ENCODE measurements at regions not wholly inside any gene's neighbourhood (a gene's known extent, or its start where the extent isn't known, plus 50 kb on each side); places are given as distances from the start of the nearest gene placed in this dataset.
"Not testable (repeated sequence)": the region's sequence is repeated elsewhere in the genome, so short reads cannot be mapped to it uniquely, and the experiment has no call there.

DNA sequence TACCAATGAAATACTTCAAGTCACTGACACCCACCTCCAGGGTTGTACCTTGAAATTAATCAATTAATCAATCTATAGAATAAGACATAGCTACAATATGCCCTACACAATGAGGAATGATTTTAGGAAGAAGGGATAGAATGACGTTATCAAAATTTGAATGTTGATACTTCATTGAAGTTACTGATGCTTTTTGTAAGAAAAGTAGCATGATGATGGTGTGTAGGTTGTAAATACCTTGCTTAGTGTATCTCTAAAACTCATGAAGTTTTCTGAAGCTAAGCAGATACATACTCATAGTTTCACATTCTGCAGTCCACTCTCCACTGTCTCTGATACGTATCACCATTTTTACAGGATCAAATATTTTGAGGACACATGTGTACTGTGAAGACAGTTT is 670.4 kb upstream of the GOT2 start:
- DNase-seq (ENCODE audit: low spot score): no peak

DNA sequence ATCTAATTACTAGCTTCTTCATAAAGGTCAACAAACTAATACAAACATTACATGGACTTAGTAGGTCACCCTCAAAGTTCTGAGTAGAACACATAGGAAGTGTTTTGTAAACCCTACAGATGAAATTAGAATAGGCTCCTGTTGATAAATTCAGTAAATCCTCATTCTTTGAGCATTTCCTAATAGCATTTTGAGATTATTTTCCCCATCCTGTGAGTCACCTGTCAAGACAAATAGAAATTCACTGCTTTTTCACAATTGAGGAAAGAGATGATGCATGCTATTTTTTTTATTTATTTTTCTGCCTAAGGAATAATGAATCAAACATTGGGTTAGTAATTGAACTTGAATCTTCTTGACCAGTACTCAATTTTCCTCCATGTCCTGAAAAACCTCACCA is 666.7 kb upstream of the GOT2 start:
- DNase-seq (ENCODE audit: low spot score): no peak

DNA sequence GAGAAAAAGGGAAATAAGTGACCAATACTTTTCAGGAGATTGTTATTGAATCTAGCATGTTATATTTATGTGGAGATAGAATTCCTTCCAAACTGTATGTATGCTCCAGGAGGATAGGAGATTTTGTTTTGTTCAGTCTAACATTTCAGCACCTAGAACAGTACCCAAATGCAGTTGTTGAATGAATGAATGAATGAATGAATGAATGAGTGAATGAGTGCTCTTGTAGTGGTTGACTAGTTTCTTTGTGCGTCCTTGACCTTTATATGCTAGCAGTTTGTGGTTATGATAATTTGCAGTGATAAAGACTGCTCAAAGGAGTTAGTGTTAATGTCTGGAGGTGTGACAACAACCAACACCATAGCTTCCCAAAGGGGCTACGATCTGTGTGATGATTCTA is 663.5 kb upstream of the GOT2 start:
- DNase-seq (ENCODE audit: low spot score): no peak

DNA sequence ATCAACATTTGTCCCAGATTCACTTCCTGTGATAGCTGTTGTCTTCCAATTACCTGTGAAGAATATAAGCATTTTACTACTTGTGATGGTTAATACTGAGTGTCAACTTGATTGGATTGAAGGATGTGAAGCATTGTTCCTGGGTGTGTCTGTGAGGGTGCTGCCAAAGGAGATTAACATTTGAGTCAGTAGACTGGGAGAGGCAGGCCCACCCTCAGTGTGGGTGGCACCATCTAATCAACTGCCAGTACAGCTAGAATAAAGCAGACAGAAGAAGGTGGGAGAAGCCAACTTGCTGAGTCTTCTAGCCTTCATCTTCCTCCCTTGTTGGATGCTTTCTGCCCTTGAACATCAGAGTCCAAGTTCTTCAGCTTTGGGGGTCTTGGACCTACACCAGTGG is 660.4 kb upstream of the GOT2 start:
- no peak for DNase-seq (ENCODE audit: low spot score)

DNA sequence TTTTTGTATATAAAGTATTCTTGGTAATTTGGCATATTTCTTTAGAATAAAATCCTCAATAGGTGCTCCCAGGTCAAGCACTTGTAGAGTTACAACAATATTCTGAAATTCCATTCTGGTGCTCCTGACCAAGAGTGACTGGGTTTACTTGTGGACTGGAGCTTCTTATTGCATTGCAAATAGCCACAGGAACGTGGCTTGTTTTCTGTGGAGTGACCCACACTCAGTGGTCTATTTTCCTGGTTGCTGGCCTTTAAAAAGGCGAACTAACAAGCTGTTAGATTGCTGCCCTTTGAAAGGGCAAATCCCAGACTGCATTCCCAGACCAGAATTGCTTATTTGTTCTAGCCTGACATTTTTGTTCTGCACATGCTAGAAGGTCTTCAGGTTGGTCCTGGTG is 658.8 kb upstream of the GOT2 start:
- no peak for DNase-seq (ENCODE audit: low spot score)

DNA sequence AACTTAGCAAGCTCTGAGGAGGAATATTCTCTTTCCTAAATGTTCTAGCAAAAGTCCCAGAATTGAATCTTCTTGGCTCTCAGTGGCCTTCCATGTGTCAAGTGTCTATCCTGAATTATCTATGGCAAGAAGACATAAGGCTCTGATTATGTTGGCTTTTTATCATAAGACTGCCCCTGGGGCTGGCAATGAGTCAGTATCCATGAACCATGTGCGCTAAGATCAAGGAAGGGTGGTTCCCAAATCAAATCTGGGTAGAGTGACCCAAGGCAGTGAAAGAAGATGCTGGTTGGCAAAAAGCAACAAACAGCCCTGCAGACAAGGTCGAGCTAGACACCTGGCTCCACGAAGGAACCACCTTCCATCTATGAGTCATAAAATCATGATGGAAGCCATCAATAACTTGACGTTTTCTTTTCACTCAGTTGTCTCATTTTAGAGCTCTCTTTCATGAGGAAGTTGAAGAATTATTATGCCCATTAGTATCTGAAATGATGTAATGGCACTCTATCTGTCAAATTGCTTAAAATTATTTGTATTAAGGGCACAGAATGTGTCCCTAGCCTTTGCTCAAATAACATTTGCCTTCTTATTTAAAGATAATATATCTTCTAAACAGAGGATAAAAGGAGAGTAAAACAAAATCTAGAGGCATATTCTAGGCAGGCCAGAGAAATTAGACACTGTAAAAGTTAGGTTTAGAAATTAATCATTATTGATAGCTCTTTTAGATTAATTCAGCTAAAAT is 657.7 kb upstream of the GOT2 start:
- no peak for DNase-seq (ENCODE audit: low spot score)

DNA sequence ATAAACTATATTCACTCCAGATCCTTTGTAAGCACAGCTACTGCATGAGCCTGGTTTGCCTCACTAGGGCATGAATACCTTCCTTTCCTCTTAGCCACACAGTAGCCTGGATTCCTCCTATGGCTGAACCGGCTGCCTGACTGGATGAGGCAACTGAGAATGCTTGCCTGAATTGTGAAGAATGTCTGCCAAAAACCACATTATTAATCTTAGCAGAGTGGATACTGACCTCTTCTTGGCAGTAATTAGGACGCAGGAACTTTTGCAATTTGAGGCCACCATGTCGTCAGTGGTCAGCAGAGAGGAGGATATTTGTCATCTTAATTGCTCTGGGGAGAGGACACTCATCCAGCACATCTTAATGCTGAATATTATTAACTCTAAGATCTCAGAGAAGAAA is 651.8 kb upstream of the GOT2 start:
- peak; percentile 29 for DNase-seq (ENCODE audit: low spot score)

DNA sequence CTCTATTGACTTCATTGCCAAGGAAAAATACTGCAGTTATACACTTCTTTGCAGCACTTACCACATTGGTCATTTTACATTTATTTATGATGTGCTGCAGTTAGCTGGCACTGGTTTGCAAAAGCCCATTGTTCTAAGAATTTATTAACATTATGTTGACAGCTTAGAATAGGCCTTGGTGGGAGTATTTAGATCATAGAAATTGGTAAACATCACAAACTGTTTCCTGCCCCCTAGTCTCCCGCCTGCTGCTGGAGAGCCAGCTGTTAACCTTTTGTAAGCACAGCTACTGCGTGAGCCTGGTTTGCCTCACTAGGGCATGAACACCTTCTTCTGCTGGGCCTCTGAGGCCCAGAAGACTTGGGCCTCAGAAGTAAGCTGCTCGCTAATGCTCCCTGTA is 651.4 kb upstream of the GOT2 start:
- DNase-seq (ENCODE audit: low spot score): no peak

DNA sequence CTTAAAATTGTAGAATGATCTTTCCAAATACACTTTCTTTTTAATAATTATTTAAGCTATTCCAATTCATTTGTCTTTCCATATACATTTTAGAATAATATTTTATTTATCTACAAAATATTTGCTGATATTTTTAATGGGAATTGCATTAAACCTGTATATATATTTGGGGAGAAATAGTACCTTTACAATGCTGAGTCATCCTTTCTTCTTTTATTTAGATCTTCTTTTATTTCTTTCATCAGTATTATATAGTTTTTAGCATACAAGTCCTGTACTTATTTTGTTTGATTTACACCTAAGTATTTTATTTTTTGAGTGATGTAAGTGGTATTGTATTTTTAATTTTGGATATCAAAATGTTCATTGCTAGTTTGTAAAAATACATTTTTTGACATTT is 639.5 kb upstream of the GOT2 start:
- no peak for DNase-seq (ENCODE audit: low spot score)

DNA sequence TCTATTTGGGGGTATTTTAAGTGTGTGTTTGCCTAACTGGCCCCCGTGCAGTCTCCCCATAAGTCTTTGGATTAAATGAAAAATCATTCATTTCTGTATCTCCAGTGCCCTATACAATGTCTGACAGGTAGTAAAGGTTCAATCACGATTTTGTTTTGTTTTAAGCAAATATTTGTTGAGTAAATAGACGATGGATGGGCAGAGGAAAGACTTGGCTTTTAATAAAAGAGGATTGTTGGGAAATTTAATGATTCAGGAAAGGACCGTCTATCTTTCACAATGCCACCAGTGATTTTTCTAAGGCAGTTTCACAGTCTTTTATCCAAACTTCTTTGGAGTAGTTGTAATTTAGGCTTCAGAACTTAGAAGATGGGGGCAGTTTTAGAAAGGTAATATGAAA is 636.6 kb upstream of the GOT2 start:
- DNase-seq (ENCODE audit: low spot score): no peak

DNA sequence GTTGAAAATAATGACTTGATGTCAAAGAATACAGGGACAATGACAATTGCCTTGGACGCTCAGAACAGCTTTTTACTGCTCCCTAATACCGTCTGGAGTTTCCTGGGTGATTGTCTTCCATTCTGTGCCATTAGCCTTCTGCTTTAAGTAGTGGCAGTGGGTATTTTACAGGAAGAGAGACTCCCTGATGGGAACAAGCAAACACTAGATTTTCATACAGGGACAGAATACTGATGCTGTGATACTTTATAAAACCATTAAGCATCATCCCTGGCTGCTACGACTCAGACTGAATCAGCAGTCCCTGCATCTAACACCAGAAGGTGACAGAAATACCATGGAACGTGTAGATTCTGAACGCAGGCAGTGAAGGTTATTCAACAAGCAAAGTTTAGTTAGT is 635.4 kb upstream of the GOT2 start:
- DNase-seq (ENCODE audit: low spot score): no peak

DNA sequence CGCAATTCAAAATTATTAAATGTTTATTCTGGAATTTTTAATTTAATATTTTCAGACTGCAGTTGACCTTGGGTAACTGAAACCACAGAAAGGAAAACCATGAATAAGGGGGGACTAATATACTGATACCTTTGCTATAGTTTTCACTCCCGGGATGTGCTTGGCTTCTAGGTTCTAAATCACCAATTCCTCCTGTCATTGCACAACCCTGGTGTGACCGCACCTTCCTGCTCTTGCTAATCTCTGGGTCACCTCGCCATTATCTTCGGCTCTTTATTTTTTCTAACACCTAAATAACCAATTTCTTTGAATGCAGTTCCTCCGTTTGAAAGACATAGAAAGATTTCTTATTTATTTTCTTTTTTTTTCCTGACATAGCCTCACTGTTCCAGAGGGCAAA is 634.5 kb upstream of the GOT2 start:
- no peak for DNase-seq (ENCODE audit: low spot score)

DNA sequence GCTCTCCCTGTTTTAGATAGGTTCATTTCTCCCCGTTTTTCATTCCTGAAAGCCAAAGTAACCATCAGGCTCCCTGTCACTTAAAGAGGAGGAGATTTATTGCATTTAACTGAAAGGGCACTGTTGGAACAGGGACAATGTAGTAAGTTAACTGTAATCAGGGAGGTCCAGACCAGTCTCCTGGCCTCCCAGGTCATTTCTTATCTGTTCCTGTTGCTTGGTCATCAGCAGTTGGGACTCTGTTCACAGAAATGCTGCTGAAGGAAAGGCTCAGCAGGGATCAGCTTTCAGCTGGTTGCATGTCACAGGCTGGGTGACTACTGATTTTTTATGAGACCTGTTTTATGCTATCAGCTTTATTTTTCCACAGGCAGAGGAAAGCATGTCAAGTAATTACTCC is 622.6 kb upstream of the GOT2 start:
- DNase-seq (ENCODE audit: low spot score): no peak

DNA sequence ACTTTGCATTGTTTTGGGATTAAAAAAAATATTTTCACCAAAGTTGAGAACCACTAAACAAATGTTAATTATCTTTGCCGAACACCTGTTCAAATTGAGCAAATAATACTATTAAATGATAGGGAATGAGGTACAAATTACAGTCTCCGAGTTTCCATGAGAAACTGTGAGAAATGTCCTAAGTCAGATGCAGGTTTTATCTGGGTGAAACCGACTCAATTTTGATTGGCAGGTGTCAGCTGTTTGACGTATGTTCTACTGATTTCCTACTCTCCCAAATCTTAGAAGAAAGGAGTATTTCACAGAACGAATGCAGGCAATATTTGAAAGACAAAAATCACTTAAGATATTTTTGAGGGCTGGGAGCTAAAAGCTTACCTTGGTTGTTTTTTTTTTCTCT is 622.0 kb upstream of the GOT2 start:
- no peak for DNase-seq (ENCODE audit: low spot score)

DNA sequence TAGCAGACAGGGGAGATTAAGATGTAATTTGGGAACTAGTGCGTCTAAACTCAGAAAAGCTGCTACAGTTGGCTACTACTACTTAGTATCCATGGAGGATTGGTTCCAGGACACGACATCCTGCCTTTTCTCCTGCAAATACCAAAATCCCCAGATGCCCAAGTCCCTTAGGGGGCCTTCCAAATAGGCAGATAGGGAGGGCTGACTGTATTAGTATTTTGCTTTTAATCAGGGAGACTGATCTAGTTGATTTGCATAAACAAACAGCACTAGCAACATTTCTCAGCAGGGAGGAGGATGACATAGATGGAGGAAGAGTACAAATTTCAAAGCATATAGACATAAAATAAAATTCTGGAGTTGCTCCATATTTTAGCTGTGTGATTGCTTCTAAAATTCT is 621.6 kb upstream of the GOT2 start:
- no peak for DNase-seq (ENCODE audit: low spot score)

DNA sequence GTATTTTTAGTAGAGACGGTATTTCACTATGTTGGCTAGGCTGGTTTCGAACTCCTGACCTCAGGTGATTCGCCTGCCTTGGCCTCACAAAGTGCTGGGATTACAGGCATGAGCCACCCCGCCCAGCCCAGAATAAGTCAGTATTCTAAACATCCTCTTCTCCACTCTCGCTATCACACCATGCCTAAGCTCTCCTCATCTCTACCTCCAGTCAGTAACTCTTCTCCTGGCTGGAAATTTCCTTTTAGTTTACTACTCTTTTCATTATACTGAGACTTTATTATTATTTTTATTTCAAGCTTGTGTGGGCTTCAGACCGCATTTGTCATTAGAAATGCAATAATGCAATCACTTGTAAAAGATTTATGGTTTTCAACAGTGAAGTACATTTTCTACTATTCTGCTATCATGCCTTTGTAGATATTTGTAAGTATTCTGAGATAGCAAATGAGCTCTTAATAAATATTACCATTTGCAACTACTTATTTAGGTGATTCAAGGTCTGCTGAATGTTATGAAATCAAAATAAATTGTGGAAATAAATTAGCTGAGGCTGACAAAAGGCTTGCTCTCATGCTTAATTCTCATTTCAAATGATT is 617.3 kb upstream of the GOT2 start:
- DNase-seq (ENCODE audit: low spot score): no peak

DNA sequence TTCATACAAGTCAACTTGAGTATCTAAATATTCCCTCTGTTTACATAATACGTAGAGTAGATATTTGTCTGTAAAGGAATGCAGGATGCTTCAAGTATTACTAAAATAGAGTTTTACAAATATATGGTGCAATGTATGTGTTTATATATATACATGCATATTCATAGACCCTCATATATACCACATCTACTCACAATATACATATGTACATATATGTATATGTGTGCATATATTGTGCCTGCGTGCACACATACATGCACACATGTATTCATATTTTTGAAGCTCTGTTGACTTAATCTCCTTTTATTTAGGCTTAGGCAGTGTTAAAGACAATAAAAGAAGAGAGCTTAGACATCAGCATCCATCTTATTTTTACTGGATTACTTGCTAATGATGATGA is 616.6 kb upstream of the GOT2 start:
- no peak for DNase-seq (ENCODE audit: low spot score)

DNA sequence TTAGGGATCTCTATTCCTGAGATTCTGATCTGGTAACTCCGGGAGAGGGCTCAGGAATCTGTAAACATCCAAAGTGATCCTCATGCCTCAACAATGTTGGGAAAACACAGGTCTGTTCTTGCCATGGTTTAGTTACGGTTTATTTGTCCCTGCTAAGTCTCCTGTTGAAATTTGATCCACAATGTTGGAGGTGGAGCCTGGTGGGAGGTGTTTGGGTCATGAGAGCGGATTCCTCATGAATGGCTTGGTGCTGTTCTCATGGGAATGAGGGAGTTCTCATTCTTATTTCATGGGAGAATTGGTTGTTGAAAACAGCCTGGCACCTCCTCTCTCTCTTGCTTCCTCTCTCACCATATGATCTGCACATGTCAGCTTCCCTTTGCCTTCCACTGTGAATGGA is 608.6 kb upstream of the GOT2 start:
- no peak for DNase-seq (ENCODE audit: low spot score)

DNA sequence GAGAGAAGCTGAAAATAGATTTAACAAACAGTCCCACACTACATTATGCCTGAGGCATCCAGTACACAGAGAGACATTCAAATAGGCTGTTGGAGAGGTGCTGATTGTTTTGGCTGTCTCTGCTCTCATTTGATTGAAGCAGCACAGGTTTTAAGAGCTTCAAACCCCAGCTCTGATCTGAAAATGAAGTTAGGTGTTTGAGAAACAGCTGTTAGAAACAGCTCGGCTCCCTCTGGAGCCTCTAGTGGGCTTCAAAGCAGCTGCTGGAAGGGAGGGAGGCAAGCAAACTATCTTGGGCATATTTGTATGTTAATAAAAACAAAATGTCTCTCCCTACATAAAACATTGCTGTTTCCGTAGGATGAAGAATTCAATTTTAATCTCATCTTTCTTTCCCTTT is 607.3 kb upstream of the GOT2 start:
- DNase-seq (ENCODE audit: low spot score): no peak

DNA sequence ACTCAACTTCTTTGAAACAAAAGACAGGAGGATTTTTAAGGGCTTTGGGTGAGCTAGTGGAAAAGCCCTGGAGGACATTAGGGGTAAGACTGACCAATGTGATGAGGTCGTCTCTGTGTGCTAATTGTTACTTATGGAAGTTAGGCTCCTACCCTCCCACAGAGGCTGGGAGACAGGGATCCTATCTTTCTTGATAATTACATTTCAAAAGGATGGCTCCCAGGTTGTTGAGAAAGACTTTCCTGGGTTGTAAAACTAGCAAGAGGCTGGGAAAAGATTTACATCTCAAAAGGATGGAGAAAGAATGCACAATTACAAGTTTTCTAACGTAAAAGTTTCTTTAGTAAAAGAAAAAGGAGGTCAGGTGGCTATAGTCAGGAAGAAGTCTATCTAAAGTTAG is 605.8 kb upstream of the GOT2 start:
- DNase-seq (ENCODE audit: low spot score): no peak

DNA sequence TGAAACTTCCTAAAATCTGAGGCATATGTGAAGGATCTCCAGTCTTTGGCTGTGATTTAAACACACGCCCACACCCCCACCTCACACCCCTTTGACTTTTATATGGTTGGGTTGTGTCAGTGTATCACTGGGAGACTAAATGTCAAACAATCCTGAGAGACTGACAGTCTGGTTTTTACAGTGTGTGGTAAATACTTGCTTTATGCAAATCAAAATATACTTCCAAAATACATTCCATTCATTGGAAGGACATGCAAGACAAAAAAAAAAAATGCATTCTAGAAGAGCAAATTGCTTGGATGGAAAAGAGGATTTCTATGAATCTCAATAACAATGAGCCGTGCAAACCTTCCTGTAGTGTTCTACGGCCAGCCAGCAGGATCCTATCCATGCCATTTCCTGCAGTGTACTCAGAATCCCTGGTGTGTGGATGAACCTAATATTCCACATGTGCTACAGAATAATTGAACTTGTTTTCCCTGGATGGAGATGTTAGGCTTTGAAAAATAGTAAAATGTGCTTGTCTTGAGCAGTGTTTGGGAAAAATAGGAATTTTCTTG is 602.1 kb upstream of the GOT2 start:
- DNase-seq (ENCODE audit: low spot score): no peak

DNA sequence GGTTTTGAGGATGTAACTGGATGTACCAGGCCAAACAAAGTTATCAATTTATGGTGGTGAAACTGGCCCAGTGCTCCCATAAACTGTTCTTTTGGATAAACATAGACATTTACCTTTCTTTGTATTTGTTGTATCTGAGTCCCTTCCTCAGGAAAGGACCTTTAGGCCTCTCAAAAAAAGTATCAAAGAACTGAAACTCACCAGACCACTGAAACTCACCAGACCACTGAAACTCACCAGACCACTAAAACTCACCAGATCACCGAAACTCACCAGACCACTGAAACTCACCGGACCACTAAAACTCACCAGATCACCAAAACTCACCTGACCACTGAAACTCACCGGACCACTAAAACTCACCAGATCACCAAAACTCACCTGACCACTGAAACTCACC is 597.6 kb upstream of the GOT2 start:
- not testable (repeated sequence) for DNase-seq (ENCODE audit: low spot score)

DNA sequence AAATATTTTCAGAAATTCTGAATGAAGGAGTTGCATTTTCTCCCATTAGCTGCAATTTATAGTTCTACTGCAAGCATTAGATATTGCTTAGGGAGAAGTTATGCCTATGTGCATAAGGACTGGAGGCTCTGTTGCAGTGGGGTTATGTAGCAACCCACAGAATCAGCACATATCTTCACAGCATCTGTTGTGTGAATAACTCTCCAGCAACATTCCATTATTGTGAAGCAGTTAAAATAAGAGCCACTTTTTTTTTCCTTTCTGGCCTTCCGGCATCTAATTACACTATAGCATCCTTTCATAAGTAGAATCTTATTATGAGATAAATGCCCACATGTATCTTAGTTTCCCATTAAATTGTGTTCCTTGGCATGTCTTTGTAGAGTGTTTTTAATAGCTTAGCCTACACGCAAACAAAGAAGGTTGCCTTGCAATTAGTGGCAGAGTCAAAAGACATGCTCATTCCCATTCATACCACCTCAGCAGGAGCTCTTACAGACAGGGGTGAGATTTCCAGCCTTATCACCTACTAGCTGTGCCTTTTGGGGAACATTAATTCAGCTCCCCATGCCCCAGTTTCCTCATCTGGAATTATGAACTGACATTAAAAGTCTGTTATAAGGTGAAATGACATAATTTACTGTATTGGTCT is 596.0 kb upstream of the GOT2 start:
- DNase-seq (ENCODE audit: low spot score): no peak

DNA sequence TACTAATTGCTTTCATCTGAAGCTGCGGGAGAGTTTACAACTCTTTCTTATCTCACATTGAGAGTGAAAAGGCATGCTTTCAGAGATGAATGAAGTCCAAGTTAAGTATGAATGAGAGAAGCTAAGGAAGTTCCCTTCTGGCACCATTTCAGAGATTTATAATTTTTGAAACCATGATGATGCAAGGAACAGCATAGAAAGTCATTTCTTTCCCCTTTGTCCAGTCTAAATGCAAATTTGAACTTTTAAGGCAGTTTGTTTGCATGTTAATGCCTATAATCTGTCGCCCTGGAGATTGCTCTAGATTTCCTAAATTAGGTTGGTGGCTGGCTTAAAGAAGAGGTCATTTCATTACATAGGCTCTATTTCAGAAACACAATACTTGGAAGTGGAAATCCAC is 594.8 kb upstream of the GOT2 start:
- no peak for DNase-seq (ENCODE audit: low spot score)

Measured in AG08396 (cell line).